ENCODE measurements at regions not wholly inside any gene's neighbourhood (a gene's known extent, or its start where the extent isn't known, plus 50 kb on each side); places are given as distances from the start of the nearest gene placed in this dataset.

- no peak for TF ChIP-seq GATA2 (IDR thresholded peaks at IDR 0.05; ENCODE audit: low read depth, low read length)
- TF ChIP-seq GATA3 (IDR thresholded peaks at IDR 0.05; ENCODE audit: low read depth, low read length): no peak
These were observed 62.0 kb upstream of the FZD7 start for GRCh38 chr2:201971531-201972228.

Data from SH-SY5Y (cell line).